Gastroesophageal sphincter (tissue), 4 donors: ENCODE measurements at regions not wholly inside any gene's neighbourhood (a gene's known extent, or its start where the extent isn't known, plus 50 kb on each side); places are given as distances from the start of the nearest gene placed in this dataset.

Source experiments
- ATAC-seq: fragments of 150-250 bp; one replicate; pipeline ENCODE4 v1.9.1; 2016; ENCODE audit warnings: mild to moderate bottlenecking, moderate library complexity
- H3K27ac ChIP-seq, 4 donors: fragments of 200-600 bp; sonication (generic) in 3 of 4; 1 replicate in 3 of 4; 2 replicates in 1 of 4; pipeline ENCODE4 v1.5.1; 2016 to 2019
- H3K27me3 ChIP-seq: fragments of 200-600 bp; sonication (generic); one replicate; pipeline ENCODE4 v1.5.1; 2019
- H3K36me3 ChIP-seq, 2 donors: fragments of 200-600 bp; sonication (generic); one replicate each; pipeline ENCODE4 v1.5.1; 2019; ENCODE audit warnings: control low read depth in 1 of 2
- H3K4me1 ChIP-seq, 3 donors: fragments of 200-600 bp; sonication (generic); 1 replicate in 2 of 3; 2 replicates in 1 of 3; pipeline ENCODE4 v1.5.1; 2016 to 2019; ENCODE audit warnings: control low read depth in 2 of 3
- H3K4me3 ChIP-seq, 2 donors: fragments of 200-600 bp; sonication (generic); one replicate each; pipeline ENCODE4 v1.5.1; 2019; ENCODE audit warnings: mild to moderate bottlenecking in 1 of 2, moderate library complexity in 1 of 2
- H3K9me3 ChIP-seq, 3 donors: fragments of 200-600 bp; sonication (generic); one replicate each; pipeline ENCODE4 v1.5.1; 2017 to 2019; ENCODE audit warnings: control low read depth in 2 of 3
- EP300 ChIP-seq: sonication (generic); formaldehyde crosslinking; IDR thresholded peaks from one replicate; pipeline ENCODE4 v1.6.1; 2017; ENCODE audit warnings: antibody characterized with exemption, mild to moderate bottlenecking
- POLR2A ChIP-seq, 2 donors: fragments of 450-650 bp; IDR thresholded peaks; one replicate each; pipeline ENCODE4 v1.6.1; 2017; ENCODE audit warnings: antibody characterized with exemption in 2 of 2, mild to moderate bottlenecking in 2 of 2, moderate library complexity in 1 of 2
- POLR2AphosphoS5 ChIP-seq: sonication (generic); formaldehyde crosslinking; IDR thresholded peaks from one replicate; pipeline ENCODE4 v1.6.1; 2017; ENCODE audit warnings: antibody characterized with exemption
- WGBS, 2 donors: methylation state at CpG; one replicate each; pipeline ENCODE4 v1.1.5; 2018; ENCODE audit warnings: low coverage in 1 of 2; 5-methylcytosine and 5-hydroxymethylcytosine counted together
- TF ChIP-seq, protein P1 (sequence below), 4 experiments: fragments of 200-600 bp in 2 of 4; fragments of 450-650 bp in 2 of 4; sonication (generic) in 1 of 4; IDR thresholded peaks; one replicate each; pipeline ENCODE4 v1.5.1; 2017 to 2019; ENCODE audit warnings: antibody characterized with exemption in 4 of 4, mild to moderate bottlenecking in 2 of 4, moderate library complexity in 2 of 4

DNA sequence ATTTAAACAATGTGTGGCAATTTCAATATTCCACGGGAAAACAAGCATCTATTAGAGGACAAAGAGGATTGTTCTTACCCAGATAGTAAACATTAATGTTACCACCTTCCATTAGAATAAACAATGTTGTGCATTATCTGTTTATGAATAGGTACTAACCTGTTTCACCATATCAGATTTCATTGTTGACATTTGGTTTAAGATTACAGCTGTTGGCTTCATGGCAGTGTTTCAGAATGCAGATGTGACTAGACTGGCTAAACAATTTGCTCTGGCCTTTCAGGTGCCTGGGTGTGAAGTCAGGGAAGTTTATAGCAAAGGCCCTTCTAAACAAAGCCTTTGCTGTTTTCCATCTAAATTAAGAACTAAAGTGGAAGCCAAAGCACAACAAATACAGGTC is 464.7 kb upstream of the FAM47C start:
- Histone ChIP-seq H3K27ac (no peak overlapping the region), H3K27me3 (no peaks in the 10 kb centered on the region), H3K9me3 (no peaks in the 10 kb centered on the region), H3K4me1 (no peaks in the 10 kb centered on the region), H3K4me3 (no peak overlapping the region), H3K36me3 (no peaks in the 10 kb centered on the region)
- TF ChIP-seq POLR2A (IDR thresholded peaks at IDR 0.05) = no peak
- TF ChIP-seq, protein P1, sequence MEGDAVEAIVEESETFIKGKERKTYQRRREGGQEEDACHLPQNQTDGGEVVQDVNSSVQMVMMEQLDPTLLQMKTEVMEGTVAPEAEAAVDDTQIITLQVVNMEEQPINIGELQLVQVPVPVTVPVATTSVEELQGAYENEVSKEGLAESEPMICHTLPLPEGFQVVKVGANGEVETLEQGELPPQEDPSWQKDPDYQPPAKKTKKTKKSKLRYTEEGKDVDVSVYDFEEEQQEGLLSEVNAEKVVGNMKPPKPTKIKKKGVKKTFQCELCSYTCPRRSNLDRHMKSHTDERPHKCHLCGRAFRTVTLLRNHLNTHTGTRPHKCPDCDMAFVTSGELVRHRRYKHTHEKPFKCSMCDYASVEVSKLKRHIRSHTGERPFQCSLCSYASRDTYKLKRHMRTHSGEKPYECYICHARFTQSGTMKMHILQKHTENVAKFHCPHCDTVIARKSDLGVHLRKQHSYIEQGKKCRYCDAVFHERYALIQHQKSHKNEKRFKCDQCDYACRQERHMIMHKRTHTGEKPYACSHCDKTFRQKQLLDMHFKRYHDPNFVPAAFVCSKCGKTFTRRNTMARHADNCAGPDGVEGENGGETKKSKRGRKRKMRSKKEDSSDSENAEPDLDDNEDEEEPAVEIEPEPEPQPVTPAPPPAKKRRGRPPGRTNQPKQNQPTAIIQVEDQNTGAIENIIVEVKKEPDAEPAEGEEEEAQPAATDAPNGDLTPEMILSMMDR (IDR thresholded peaks at IDR 0.05) = no peak
- no peak for TF ChIP-seq EP300
- no peak for TF ChIP-seq POLR2AphosphoS5
- ATAC-seq = no peak
- 50 to 75% methylated on average over 1 of the region's 1 CpG for WGBS, 2 donors

DNA sequence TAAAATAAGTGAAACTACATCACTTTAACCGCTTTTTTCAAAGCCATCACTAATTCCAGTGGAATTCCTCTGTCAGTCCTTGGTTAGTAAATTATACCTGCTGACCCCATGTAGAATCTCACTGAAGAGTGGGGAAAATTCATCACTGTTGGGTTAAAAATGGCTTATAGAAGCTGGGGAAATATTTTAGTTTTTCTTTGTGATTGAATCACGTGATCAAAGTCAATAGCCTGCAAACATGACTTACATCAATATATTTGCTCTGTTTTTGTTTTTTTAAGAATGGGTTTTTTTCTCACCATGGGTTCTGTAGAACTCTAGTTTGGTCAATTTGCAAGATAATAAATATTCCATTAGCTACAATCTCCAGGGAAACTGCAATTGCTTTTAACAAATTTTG is 445.2 kb upstream of the FAM47C start:
- Histone ChIP-seq H3K9me3 (no peaks in the 10 kb centered on the region), H3K36me3 (no peaks in the 10 kb centered on the region), H3K4me3 (no peak overlapping the region), H3K27ac (no peak overlapping the region), H3K4me1 (no peaks in the 10 kb centered on the region), H3K27me3 (no peaks in the 10 kb centered on the region)
- TF ChIP-seq POLR2A (IDR thresholded peaks at IDR 0.05) = no peak
- TF ChIP-seq EP300 = no peak
- no peak for TF ChIP-seq POLR2AphosphoS5
- TF ChIP-seq, protein P1 (IDR thresholded peaks at IDR 0.05) = no peak
- ATAC-seq = no peak
- WGBS, 2 donors = 31 to 64% methylated on average over 1 to 2 of the region's 2 CpGs

DNA sequence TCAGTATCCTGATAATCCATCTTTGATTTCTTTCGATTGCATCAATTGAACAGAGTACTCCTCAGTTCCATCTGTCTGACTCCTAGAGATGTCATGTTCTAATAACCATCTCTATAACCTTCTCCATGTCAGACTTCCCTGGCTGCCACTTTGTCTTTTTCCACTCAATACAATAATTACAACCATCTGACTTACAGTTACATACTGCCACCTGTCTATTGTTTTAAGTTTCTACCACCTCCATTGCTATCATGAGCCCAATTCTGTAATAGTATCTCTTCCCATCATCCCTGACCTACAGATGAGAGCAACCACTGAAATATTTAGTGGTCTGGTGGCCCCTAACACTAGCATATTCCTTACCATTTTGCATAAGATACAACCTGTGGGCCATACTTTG is 439.2 kb upstream of the FAM47C start:
- TF ChIP-seq, protein P1 (IDR thresholded peaks at IDR 0.05) = no peak
- TF ChIP-seq POLR2A (IDR thresholded peaks at IDR 0.05) = no peak
- Histone ChIP-seq H3K4me3 (no peak overlapping the region), H3K9me3 (no peaks in the 10 kb centered on the region), H3K4me1 (no peaks in the 10 kb centered on the region), H3K27me3 (no peaks in the 10 kb centered on the region), H3K36me3 (no peaks in the 10 kb centered on the region), H3K27ac (no peak overlapping the region)
- 100% methylated on average over 1 of the region's 1 CpG for WGBS, 2 donors
- no peak for ATAC-seq

DNA sequence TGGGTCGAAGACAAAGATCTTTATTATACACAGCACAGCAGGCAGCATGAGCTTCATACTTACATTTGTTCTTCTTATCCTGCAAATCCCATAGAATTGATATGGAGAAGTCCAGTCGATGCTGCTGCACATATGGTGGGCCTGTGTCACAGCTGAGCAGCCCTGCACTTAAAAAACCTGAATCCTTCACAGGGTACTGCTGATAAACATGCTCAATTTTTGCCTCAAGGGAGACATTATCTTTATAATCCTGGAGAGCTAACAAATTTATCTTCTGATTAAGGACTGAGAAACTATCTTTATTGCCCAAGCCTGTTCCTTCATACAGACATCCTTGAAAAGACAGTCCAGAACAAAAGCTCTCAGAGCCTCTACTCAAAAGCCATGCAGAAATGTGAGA is 434.4 kb upstream of the FAM47C start:
- H3K27me3 ChIP-seq = no peaks in the 10 kb centered on the region
- no peaks in the 10 kb centered on the region for H3K4me1 ChIP-seq
- 48 to 71% methylated on average over 1 to 2 of the region's 2 CpGs for WGBS, 2 donors
- ATAC-seq = no peak
- no peaks in the 10 kb centered on the region for H3K9me3 ChIP-seq
- no peak for TF ChIP-seq POLR2AphosphoS5
- TF ChIP-seq EP300 = no peak
- TF ChIP-seq POLR2A (IDR thresholded peaks at IDR 0.05) = no peak
- TF ChIP-seq, protein P1 (IDR thresholded peaks at IDR 0.05) = no peak
- no peak overlapping the region for H3K27ac ChIP-seq
- no peaks in the 10 kb centered on the region for H3K36me3 ChIP-seq
- no peak overlapping the region for H3K4me3 ChIP-seq

DNA sequence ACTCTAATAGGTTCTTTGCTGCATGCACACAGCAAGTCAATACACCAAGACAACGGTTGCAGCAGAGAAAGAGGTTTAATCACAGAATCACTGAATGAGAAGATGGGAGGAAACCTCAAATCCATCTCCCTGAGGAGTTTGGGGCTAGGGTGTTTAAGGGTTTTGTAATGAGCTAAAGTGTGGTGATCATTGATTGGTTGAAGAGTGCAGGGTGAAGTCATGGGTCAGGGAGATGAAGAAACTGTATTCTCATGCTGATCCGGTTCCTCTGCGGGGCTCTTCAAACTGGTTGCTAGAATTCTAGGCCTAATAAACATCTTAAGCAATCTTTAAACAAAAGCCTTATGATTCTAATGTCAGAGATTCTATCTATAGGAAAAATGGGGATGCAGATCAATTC is 432.5 kb upstream of the FAM47C start:
- no peak for ATAC-seq
- H3K4me1 ChIP-seq = no peaks in the 10 kb centered on the region
- H3K27me3 ChIP-seq = no peaks in the 10 kb centered on the region
- H3K36me3 ChIP-seq = no peaks in the 10 kb centered on the region
- TF ChIP-seq EP300 = no peak
- H3K9me3 ChIP-seq = no peaks in the 10 kb centered on the region
- H3K27ac ChIP-seq = no peak overlapping the region
- H3K4me3 ChIP-seq = no peak overlapping the region
- WGBS, 2 donors = 40 to 71% methylated on average over 1 to 3 of the region's 3 CpGs

DNA sequence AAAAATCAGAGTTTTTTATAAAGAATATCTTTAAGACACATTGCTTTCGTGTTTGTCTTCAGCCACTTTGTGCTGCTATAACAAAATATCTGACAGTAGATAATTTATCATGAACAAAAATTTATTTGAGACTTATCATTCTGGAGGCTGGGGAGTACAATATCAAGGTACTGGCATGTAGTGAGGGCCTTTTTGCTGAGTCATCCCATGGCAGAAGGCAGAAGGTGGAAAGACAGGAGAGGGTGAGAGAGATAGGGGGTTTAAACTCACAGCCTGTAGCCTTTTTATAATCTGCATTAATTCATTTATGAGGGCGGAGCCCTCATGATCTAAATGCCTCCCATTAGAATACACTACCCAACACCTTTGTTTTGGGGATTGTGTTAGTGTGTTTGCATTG is 431.2 kb upstream of the FAM47C start:
- Histone ChIP-seq H3K9me3 (no peaks in the 10 kb centered on the region), H3K4me3 (no peak overlapping the region), H3K27ac (no peak overlapping the region), H3K4me1 (no peaks in the 10 kb centered on the region), H3K36me3 (no peaks in the 10 kb centered on the region), H3K27me3 (no peaks in the 10 kb centered on the region)
- no peak for ATAC-seq
- TF ChIP-seq EP300 = no peak
- no peak for TF ChIP-seq POLR2AphosphoS5
- TF ChIP-seq POLR2A (IDR thresholded peaks at IDR 0.05) = no peak
- TF ChIP-seq, protein P1 (IDR thresholded peaks at IDR 0.05) = no peak
- 45 to 92% methylated on average over 1 to 2 of the region's 2 CpGs for WGBS, 2 donors
